ENCODE measurements at regions not wholly inside any gene's neighbourhood (a gene's known extent, or its start where the extent isn't known, plus 50 kb on each side); places are given as distances from the start of the nearest gene placed in this dataset.

GRCh38 chr11:104323841-104324240 is 159.9 kb upstream of the PDGFD start:
- TF ChIP-seq, protein P1, sequence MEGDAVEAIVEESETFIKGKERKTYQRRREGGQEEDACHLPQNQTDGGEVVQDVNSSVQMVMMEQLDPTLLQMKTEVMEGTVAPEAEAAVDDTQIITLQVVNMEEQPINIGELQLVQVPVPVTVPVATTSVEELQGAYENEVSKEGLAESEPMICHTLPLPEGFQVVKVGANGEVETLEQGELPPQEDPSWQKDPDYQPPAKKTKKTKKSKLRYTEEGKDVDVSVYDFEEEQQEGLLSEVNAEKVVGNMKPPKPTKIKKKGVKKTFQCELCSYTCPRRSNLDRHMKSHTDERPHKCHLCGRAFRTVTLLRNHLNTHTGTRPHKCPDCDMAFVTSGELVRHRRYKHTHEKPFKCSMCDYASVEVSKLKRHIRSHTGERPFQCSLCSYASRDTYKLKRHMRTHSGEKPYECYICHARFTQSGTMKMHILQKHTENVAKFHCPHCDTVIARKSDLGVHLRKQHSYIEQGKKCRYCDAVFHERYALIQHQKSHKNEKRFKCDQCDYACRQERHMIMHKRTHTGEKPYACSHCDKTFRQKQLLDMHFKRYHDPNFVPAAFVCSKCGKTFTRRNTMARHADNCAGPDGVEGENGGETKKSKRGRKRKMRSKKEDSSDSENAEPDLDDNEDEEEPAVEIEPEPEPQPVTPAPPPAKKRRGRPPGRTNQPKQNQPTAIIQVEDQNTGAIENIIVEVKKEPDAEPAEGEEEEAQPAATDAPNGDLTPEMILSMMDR (conservative IDR thresholded peaks at IDR 0.05 in 1 of 2, IDR thresholded peaks at IDR 0.05 in 1 of 2; ENCODE audit: low read depth in 1 of 2, low read length in 2 of 2): no peak
- TF ChIP-seq EZH2 (IDR thresholded peaks at IDR 0.05; ENCODE audit: low read length, missing control alignments): no peak
